ENCODE measurements at regions not wholly inside any gene's neighbourhood (a gene's known extent, or its start where the extent isn't known, plus 50 kb on each side); places are given as distances from the start of the nearest gene placed in this dataset.

GRCh38 chr1:201760516-201760915 lies 68.4 kb upstream of the IPO9 start:
- DNase-seq (ENCODE audit: low read depth): peak; percentile 57
- H3K4me3 ChIP-seq (ENCODE audit: control insufficient read depth, low read depth, low read length): no peak overlapping the region

GRCh38 chr1:201761178-201761577 lies 67.8 kb upstream of the IPO9 start:
- no peak for DNase-seq (ENCODE audit: low read depth)
- H3K4me3 ChIP-seq (ENCODE audit: control insufficient read depth, low read depth, low read length): no peak overlapping the region
- no peak for TF ChIP-seq CTCF (conservative IDR thresholded peaks at IDR 0.05; ENCODE audit: control insufficient read depth, insufficient read depth, low read depth, low read length)

More at GRCh38 chr1:201760516-201760915, 68.4 kb upstream of the IPO9 start:
- no peak for TF ChIP-seq CTCF (conservative IDR thresholded peaks at IDR 0.05; ENCODE audit: control insufficient read depth, insufficient read depth, low read depth, low read length)

GRCh38 chr1:201761871-201762270 lies 67.1 kb upstream of the IPO9 start:
- no peak for TF ChIP-seq CTCF (conservative IDR thresholded peaks at IDR 0.05; ENCODE audit: control insufficient read depth, insufficient read depth, low read depth, low read length)
- no peak overlapping the region for H3K4me3 ChIP-seq (ENCODE audit: control insufficient read depth, low read depth, low read length)
- no peak for DNase-seq (ENCODE audit: low read depth)

GRCh38 chr1:201762381-201762780 lies 66.6 kb upstream of the IPO9 start:
- TF ChIP-seq CTCF (conservative IDR thresholded peaks at IDR 0.05; ENCODE audit: control insufficient read depth, insufficient read depth, low read depth, low read length): no peak
- no peak for DNase-seq (ENCODE audit: low read depth)
- H3K4me3 ChIP-seq (ENCODE audit: control insufficient read depth, low read depth, low read length): no peak overlapping the region

GRCh38 chr1:201763455-201764140 lies 65.4 kb upstream of the IPO9 start:
- DNase-seq (ENCODE audit: low read depth): peak; percentile 63
- no peak for TF ChIP-seq CTCF (conservative IDR thresholded peaks at IDR 0.05; ENCODE audit: control insufficient read depth, insufficient read depth, low read depth, low read length)
- no peak overlapping the region for H3K4me3 ChIP-seq (ENCODE audit: control insufficient read depth, low read depth, low read length)

GRCh38 chr1:201764166-201764565 lies 64.8 kb upstream of the IPO9 start:
- DNase-seq (ENCODE audit: low read depth): no peak
- no peak overlapping the region for H3K4me3 ChIP-seq (ENCODE audit: control insufficient read depth, low read depth, low read length)
- TF ChIP-seq CTCF (conservative IDR thresholded peaks at IDR 0.05; ENCODE audit: control insufficient read depth, insufficient read depth, low read depth, low read length): no peak

GRCh38 chr1:201764579-201764978 lies 64.4 kb upstream of the IPO9 start:
- no peak for DNase-seq (ENCODE audit: low read depth)
- no peak for TF ChIP-seq CTCF (conservative IDR thresholded peaks at IDR 0.05; ENCODE audit: control insufficient read depth, insufficient read depth, low read depth, low read length)
- H3K4me3 ChIP-seq (ENCODE audit: control insufficient read depth, low read depth, low read length): no peak overlapping the region
